WTC11 (cell line): ENCODE measurements at regions not wholly inside any gene's neighbourhood (a gene's known extent, or its start where the extent isn't known, plus 50 kb on each side); places are given as distances from the start of the nearest gene placed in this dataset.

ENCODE experiments used
- JUN ChIP-seq: sonication (generic); formaldehyde crosslinking; IDR thresholded peaks from 2 replicates; pipeline ENCODE4 v1.8.0; 2023; ENCODE audit warnings: mild to moderate bottlenecking, missing genetic modification reagents
- NR1H2 ChIP-seq: sonication (generic); formaldehyde crosslinking; IDR thresholded peaks from 2 replicates; pipeline ENCODE4 v1.9.0; 2021; ENCODE audit warnings: mild to moderate bottlenecking, moderate library complexity, missing genetic modification reagents
- SP1 ChIP-seq: sonication (generic); formaldehyde crosslinking; conservative IDR thresholded peaks from 2 replicates; pipeline ENCODE4 v1.8.1; 2022; ENCODE audit warnings: missing genetic modification reagents
- TCF7 ChIP-seq: sonication (generic); formaldehyde crosslinking; IDR thresholded peaks from 2 replicates; pipeline ENCODE4 v1.8.0; 2022; ENCODE audit warnings: mild to moderate bottlenecking, low read depth, missing genetic modification reagents, moderate library complexity
- TEAD1 ChIP-seq: sonication (generic); formaldehyde crosslinking; IDR thresholded peaks from 2 replicates; pipeline ENCODE4 v1.8.0; 2022; ENCODE audit warnings: mild to moderate bottlenecking, missing genetic modification reagents
- TEAD4 ChIP-seq: sonication (generic); formaldehyde crosslinking; IDR thresholded peaks from 2 replicates; pipeline ENCODE4 v1.8.0; 2022; ENCODE audit warnings: mild to moderate bottlenecking, missing genetic modification reagents
- TF ChIP-seq, protein P1 (sequence below): sonication (generic); formaldehyde crosslinking; conservative IDR thresholded peaks from 2 replicates; pipeline ENCODE4 v1.8.1; 2023; ENCODE audit warnings: mild to moderate bottlenecking, low read depth, missing genetic modification reagents, moderate library complexity
- TF ChIP-seq, protein P2 (sequence below): fragments of 200-600 bp; IDR thresholded peaks from 2 replicates; pipeline ENCODE4 v1.8.0; 2022; ENCODE audit warnings: antibody characterized with exemption
- TF ChIP-seq, protein P3 (sequence below): sonication (generic); formaldehyde crosslinking; IDR thresholded peaks from 2 replicates; pipeline ENCODE4 v1.8.0; 2022; ENCODE audit warnings: mild to moderate bottlenecking, missing genetic modification reagents

DNA sequence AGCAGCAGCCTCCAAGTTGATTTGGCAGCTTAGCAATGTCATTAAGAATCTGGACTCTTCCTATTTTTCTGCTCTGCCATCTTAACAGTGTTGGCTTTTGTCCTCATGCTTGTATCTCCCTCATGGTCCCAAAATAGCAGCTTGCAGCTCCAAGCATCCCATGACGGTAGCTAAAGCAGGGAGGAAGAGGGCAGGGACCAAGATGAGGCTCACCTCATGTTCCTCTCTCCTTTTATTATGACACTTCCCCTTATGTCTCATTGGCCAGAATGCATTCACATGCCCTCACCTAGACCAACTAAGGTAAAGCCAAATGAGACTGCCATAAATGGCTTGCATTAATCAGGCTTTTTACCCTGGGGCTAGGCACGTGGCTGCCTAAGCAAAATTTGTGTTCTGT, 382.4 kb downstream of the SHQ1 start:
- TF ChIP-seq, protein P1, sequence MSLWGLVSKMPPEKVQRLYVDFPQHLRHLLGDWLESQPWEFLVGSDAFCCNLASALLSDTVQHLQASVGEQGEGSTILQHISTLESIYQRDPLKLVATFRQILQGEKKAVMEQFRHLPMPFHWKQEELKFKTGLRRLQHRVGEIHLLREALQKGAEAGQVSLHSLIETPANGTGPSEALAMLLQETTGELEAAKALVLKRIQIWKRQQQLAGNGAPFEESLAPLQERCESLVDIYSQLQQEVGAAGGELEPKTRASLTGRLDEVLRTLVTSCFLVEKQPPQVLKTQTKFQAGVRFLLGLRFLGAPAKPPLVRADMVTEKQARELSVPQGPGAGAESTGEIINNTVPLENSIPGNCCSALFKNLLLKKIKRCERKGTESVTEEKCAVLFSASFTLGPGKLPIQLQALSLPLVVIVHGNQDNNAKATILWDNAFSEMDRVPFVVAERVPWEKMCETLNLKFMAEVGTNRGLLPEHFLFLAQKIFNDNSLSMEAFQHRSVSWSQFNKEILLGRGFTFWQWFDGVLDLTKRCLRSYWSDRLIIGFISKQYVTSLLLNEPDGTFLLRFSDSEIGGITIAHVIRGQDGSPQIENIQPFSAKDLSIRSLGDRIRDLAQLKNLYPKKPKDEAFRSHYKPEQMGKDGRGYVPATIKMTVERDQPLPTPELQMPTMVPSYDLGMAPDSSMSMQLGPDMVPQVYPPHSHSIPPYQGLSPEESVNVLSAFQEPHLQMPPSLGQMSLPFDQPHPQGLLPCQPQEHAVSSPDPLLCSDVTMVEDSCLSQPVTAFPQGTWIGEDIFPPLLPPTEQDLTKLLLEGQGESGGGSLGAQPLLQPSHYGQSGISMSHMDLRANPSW, result no peak
- TF ChIP-seq, protein P2, sequence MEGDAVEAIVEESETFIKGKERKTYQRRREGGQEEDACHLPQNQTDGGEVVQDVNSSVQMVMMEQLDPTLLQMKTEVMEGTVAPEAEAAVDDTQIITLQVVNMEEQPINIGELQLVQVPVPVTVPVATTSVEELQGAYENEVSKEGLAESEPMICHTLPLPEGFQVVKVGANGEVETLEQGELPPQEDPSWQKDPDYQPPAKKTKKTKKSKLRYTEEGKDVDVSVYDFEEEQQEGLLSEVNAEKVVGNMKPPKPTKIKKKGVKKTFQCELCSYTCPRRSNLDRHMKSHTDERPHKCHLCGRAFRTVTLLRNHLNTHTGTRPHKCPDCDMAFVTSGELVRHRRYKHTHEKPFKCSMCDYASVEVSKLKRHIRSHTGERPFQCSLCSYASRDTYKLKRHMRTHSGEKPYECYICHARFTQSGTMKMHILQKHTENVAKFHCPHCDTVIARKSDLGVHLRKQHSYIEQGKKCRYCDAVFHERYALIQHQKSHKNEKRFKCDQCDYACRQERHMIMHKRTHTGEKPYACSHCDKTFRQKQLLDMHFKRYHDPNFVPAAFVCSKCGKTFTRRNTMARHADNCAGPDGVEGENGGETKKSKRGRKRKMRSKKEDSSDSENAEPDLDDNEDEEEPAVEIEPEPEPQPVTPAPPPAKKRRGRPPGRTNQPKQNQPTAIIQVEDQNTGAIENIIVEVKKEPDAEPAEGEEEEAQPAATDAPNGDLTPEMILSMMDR, result no peak
- TF ChIP-seq, protein P3, sequence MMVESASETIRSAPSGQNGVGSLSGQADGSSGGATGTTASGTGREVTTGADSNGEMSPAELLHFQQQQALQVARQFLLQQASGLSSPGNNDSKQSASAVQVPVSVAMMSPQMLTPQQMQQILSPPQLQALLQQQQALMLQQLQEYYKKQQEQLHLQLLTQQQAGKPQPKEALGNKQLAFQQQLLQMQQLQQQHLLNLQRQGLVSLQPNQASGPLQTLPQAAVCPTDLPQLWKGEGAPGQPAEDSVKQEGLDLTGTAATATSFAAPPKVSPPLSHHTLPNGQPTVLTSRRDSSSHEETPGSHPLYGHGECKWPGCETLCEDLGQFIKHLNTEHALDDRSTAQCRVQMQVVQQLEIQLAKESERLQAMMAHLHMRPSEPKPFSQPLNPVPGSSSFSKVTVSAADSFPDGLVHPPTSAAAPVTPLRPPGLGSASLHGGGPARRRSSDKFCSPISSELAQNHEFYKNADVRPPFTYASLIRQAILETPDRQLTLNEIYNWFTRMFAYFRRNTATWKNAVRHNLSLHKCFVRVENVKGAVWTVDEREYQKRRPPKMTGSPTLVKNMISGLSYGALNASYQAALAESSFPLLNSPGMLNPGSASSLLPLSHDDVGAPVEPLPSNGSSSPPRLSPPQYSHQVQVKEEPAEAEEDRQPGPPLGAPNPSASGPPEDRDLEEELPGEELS (CRISPR knock-in tag), result no peak
- TF ChIP-seq NR1H2, result no peak
- no peak for TF ChIP-seq JUN (CRISPR knock-in tag)
- TF ChIP-seq SP1 (CRISPR knock-in tag), result no peak
- no peak for TF ChIP-seq TEAD1 (CRISPR knock-in tag)
- TF ChIP-seq TCF7 (CRISPR knock-in tag), result no peak
- no peak for TF ChIP-seq TEAD4 (CRISPR knock-in tag)
